H1 (cell line): ENCODE measurements at regions not wholly inside any gene's neighbourhood (a gene's known extent, or its start where the extent isn't known, plus 50 kb on each side); places are given as distances from the start of the nearest gene placed in this dataset.
A peak's percentile ranks its signal among the peaks of the same experiment; 100 is the strongest.

Experiments used
- BCL11A ChIP-seq, 2 experiments: IDR thresholded peaks; one replicate each; pipeline ENCODE4 v1.6.1; 2011; ENCODE audit warnings: low read depth in 2 of 2, low read length in 2 of 2, mild to moderate bottlenecking in 2 of 2
- BRCA1 ChIP-seq: IDR thresholded peaks from 2 replicates; pipeline ENCODE4 v1.6.1; 2012; ENCODE audit warnings: low read depth, low read length, improper control_type of control experiment
- CBX5 ChIP-seq: fragments of 300-800, 300-1000 bp; sonication (generic); IDR thresholded peaks from 2 replicates; pipeline ENCODE4 v1.7.1; 2016; ENCODE audit warnings: antibody characterized with exemption, low read length, low read depth
- CBX8 ChIP-seq: fragments of 300-800, 300-1000 bp; sonication (generic); IDR thresholded peaks from 2 replicates; pipeline ENCODE4 v1.7.1; 2016; ENCODE audit warnings: low read depth, low read length, borderline replicate concordance
- CEBPB ChIP-seq: IDR thresholded peaks from 2 replicates; pipeline ENCODE4 v1.6.1; 2012; ENCODE audit warnings: low read depth, low read length
- CTBP2 ChIP-seq: IDR thresholded peaks from 2 replicates; pipeline ENCODE4 v1.7.0; 2011; ENCODE audit warnings: borderline replicate concordance, mild to moderate bottlenecking, moderate library complexity, mixed read lengths, low read length; ENCODE audit not compliant: insufficient read depth, insufficient read length
- EP300 ChIP-seq, 2 experiments: IDR thresholded peaks; 1 replicate in 1 of 2; 2 replicates in 1 of 2; pipeline ENCODE4 v1.6.1; 2011 to 2012; ENCODE audit warnings: low read depth in 2 of 2, low read length in 2 of 2, mild to moderate bottlenecking in 2 of 2, borderline replicate concordance in 1 of 2, inconsistent platforms in 1 of 2, moderate library complexity in 1 of 2
- GTF2F1 ChIP-seq: IDR thresholded peaks from 2 replicates; pipeline ENCODE4 v1.6.1; 2012; ENCODE audit warnings: low read depth, low read length, improper control_type of control experiment, borderline replicate concordance
- HDAC2 ChIP-seq, 2 experiments: fragments of 300-600 bp in 1 of 2; sonication (generic) in 1 of 2; IDR thresholded peaks; 2 replicates each; pipeline ENCODE4 v1.6.1; 2011 to 2012; ENCODE audit warnings: low read depth in 2 of 2, low read length in 2 of 2, mild to moderate bottlenecking in 2 of 2, moderate library complexity in 2 of 2, borderline replicate concordance in 1 of 2, inconsistent platforms in 1 of 2
- KDM1A ChIP-seq: fragments of 200-600, 300-600 bp; sonication (generic); IDR thresholded peaks from 2 replicates; pipeline ENCODE4 v1.7.1; 2016; ENCODE audit warnings: mild to moderate bottlenecking, low read length, borderline replicate concordance
- KDM4A ChIP-seq: IDR thresholded peaks from one replicate; pipeline ENCODE4 v1.7.1; 2012; ENCODE audit warnings: low read depth, mild to moderate bottlenecking, moderate library complexity, low read length, inconsistent platforms; ENCODE audit not compliant: severe bottlenecking
- KDM5A ChIP-seq: fragments of 200-600 bp; IDR thresholded peaks from 2 replicates; pipeline ENCODE4 v1.7.1; 2012; ENCODE audit warnings: mild to moderate bottlenecking, low read length, inconsistent platforms, mixed read lengths
- MAFK ChIP-seq: IDR thresholded peaks from 2 replicates; pipeline ENCODE4 v1.6.1; 2012; ENCODE audit warnings: low read depth, mild to moderate bottlenecking, improper control_type of control experiment, low read length
- PHF8 ChIP-seq: fragments of 200-600 bp; sonication (generic); conservative IDR thresholded peaks from 2 replicates; pipeline ENCODE4 v1.7.1; 2012; ENCODE audit warnings: low read depth, mild to moderate bottlenecking, inconsistent platforms, low read length, moderate library complexity
- POU5F1 ChIP-seq: IDR thresholded peaks from 2 replicates; pipeline ENCODE4 v1.6.1; 2011; ENCODE audit warnings: low read depth, mild to moderate bottlenecking, low read length, moderate library complexity
- RBBP5 ChIP-seq: IDR thresholded peaks from 2 replicates; pipeline ENCODE4 v1.7.1; 2012; ENCODE audit warnings: low read depth, mild to moderate bottlenecking, inconsistent platforms, low read length, moderate library complexity, borderline replicate concordance
- SAP30 ChIP-seq: fragments of 300-600 bp; sonication (generic); IDR thresholded peaks from 2 replicates; pipeline ENCODE4 v1.7.1; 2012; ENCODE audit warnings: low read length, moderate library complexity, mild to moderate bottlenecking, inconsistent platforms; ENCODE audit not compliant: insufficient read depth, insufficient replicate concordance
- SP2 ChIP-seq: IDR thresholded peaks from 2 replicates; pipeline ENCODE4 v1.6.1; 2012; ENCODE audit warnings: mild to moderate bottlenecking, low read length, inconsistent platforms
- SUZ12 ChIP-seq: fragments of 200-600 bp; sonication (generic); IDR thresholded peaks from 2 replicates; pipeline ENCODE4 v1.6.1; 2012; ENCODE audit warnings: mild to moderate bottlenecking, inconsistent platforms, low read length, moderate library complexity, mixed read lengths
- TAF1 ChIP-seq: IDR thresholded peaks from 2 replicates; pipeline ENCODE4 v1.6.1; 2011; ENCODE audit warnings: mild to moderate bottlenecking, low read depth, low read length
- TF ChIP-seq, protein P1 (sequence below): IDR thresholded peaks from 2 replicates; pipeline ENCODE4 v1.6.1; 2012; ENCODE audit warnings: inconsistent platforms
- TF ChIP-seq, protein P2 (sequence below): IDR thresholded peaks from 2 replicates; pipeline ENCODE4 v1.6.1; 2011; ENCODE audit warnings: low read length, improper control_type of control experiment

DNA sequence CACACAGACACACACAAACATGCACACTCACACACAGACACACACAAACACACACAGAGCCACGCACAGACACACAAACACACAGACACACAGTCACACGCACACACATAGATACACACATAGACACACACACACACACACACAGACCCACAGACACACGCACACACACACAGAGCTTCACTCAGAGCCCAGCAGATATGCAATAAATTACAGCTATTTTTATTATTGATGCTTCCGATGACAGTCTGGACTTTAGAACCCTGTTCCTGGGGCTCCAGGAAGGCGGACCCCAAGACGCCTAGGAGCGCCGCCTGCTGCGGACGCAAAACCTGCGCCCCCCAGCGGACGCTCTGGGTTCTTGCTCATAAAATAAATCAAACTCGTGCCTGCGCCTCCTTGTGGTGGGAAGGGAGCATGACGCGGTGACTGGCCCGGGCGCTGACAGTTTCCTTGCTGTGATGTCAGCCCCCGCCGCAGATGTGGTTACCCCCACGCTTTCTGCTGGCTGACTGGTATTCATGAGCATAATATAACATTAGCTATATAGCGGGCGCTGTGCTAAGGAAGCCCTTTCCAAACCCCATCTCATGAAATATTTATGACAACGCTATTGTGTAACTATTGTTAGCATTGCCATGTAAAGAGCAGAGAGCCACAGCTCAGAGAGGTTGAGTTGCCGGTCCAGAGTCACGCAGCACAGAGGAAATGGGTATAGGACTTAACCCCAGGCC is 64.4 kb upstream of the TM9SF2 start (continued):
- TF ChIP-seq SUZ12: no peak
- TF ChIP-seq KDM5A: no peak
- no peak for TF ChIP-seq BCL11A (IDR thresholded peaks at IDR 0.05; ENCODE audit: low read depth in 2 of 2, low read length in 2 of 2)
- TF ChIP-seq CEBPB: no peak
- TF ChIP-seq, protein P1, sequence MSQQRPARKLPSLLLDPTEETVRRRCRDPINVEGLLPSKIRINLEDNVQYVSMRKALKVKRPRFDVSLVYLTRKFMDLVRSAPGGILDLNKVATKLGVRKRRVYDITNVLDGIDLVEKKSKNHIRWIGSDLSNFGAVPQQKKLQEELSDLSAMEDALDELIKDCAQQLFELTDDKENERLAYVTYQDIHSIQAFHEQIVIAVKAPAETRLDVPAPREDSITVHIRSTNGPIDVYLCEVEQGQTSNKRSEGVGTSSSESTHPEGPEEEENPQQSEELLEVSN: no peak
- no peak for TF ChIP-seq CBX5
- TF ChIP-seq RBBP5: no peak
- no peak for TF ChIP-seq POU5F1
- TF ChIP-seq MAFK: no peak
- no peak for TF ChIP-seq GTF2F1
- no peak for TF ChIP-seq CBX8
- TF ChIP-seq HDAC2 (IDR thresholded peaks at IDR 0.05; ENCODE audit: borderline replicate concordance in 1 of 2, low read depth in 2 of 2, low read length in 2 of 2): peak in 1 of 2 experiments; percentile 91; a peak in 1 of 4 replicates
- TF ChIP-seq PHF8: no peak
- no peak for TF ChIP-seq CTBP2
- TF ChIP-seq SAP30: no peak
- no peak for TF ChIP-seq TAF1
- no peak for TF ChIP-seq KDM4A
- TF ChIP-seq, protein P2, sequence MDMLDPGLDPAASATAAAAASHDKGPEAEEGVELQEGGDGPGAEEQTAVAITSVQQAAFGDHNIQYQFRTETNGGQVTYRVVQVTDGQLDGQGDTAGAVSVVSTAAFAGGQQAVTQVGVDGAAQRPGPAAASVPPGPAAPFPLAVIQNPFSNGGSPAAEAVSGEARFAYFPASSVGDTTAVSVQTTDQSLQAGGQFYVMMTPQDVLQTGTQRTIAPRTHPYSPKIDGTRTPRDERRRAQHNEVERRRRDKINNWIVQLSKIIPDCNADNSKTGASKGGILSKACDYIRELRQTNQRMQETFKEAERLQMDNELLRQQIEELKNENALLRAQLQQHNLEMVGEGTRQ: no peak; the same call in 1 of the 2 replicates
- peak; percentile 94 for TF ChIP-seq KDM1A
- TF ChIP-seq EP300 (IDR thresholded peaks at IDR 0.05; ENCODE audit: borderline replicate concordance in 1 of 2, low read depth in 2 of 2, low read length in 2 of 2): 0 out of 3 replicates have a peak, but pooled peaks of 1 of the 2 experiments have one; percentile 10
- no peak for TF ChIP-seq SP2
- TF ChIP-seq BRCA1: no peak
